ENCODE measurements at regions not wholly inside any gene's neighbourhood (a gene's known extent, or its start where the extent isn't known, plus 50 kb on each side); places are given as distances from the start of the nearest gene placed in this dataset.

DNA sequence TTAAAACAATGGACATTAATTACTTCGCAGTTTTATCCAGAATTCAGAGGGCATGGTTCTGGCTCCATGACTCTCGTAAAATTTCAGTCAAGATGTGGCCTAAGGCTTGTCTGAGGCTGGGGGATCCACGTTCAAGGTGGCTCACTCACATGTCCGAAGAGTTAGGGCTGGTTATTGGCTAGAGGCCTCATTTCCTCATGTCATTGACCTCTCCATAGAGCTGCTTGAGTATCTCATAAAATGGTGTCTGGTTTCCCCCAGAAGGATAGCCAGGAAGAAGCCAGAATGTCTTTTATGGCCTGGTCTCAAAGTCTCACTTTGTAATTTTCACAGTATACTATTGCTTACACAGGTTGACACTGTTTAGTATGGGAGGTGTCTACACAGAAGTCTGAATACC is 67.3 kb upstream of the DCBLD2 start:
- H3K27me3 Mint-ChIP-seq, result no peaks in the 10 kb centered on the region
- H3K36me3 Mint-ChIP-seq (ENCODE audit: low read depth), result no peaks in the 10 kb centered on the region
- Histone ChIP-seq H3K36me3 (ENCODE audit: insufficient read depth, low read length) (no peaks in the 10 kb centered on the region), H3K9me3 (ENCODE audit: control insufficient read depth in 1 of 2, insufficient read depth in 1 of 2, low read length in 2 of 2) (no peaks in the 10 kb centered on the region), H3K27me3 (ENCODE audit: control insufficient read depth in 1 of 2, insufficient read depth in 2 of 2, low read length in 2 of 2) (no peaks in the 10 kb centered on the region), H3K4me3 (ENCODE audit: low read length) (no peak overlapping the region), H3K4me1 (ENCODE audit: insufficient read depth, low read length) (no peaks in the 10 kb centered on the region), H3K27ac (ENCODE audit: low read depth in 1 of 2, low read length in 2 of 2) (no peak overlapping the region)
- DNase-seq (no peak), ATAC-seq (ENCODE audit: poor library complexity) (no peak)
- H3K27ac Mint-ChIP-seq, result no peak overlapping the region
- intact Hi-C loops (cut with DNase I, micrococcal nuclease), result no loop called here
- ChIA-PET CTCF (no interaction called here), POLR2A (no interaction called here)
- no peaks in the 10 kb centered on the region for H3K9me3 Mint-ChIP-seq
- no peaks in the 10 kb centered on the region for H3K4me1 Mint-ChIP-seq (ENCODE audit: low read depth)
- TF ChIP-seq, protein P1, sequence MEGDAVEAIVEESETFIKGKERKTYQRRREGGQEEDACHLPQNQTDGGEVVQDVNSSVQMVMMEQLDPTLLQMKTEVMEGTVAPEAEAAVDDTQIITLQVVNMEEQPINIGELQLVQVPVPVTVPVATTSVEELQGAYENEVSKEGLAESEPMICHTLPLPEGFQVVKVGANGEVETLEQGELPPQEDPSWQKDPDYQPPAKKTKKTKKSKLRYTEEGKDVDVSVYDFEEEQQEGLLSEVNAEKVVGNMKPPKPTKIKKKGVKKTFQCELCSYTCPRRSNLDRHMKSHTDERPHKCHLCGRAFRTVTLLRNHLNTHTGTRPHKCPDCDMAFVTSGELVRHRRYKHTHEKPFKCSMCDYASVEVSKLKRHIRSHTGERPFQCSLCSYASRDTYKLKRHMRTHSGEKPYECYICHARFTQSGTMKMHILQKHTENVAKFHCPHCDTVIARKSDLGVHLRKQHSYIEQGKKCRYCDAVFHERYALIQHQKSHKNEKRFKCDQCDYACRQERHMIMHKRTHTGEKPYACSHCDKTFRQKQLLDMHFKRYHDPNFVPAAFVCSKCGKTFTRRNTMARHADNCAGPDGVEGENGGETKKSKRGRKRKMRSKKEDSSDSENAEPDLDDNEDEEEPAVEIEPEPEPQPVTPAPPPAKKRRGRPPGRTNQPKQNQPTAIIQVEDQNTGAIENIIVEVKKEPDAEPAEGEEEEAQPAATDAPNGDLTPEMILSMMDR (IDR thresholded peaks at IDR 0.05), result no peak
- no peak overlapping the region for H3K4me3 Mint-ChIP-seq

DNA sequence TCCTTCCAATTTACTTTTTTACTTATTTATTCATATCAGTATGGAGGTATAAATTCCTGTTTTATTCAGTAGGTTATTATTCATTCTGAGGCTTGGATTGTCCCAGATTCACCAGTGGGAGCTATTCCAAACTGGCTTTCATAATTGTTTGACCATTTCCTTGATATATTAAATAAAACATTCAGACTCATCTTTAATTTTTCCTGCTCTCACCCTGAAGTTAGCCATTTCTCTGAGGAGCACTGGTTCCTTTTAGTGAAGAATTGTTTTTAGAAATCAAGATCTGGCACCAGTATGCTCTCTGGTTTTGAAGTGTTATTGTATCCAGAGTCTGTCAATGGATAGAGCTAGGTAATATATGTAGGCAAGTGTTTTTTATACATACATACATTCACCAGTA is 66.9 kb upstream of the DCBLD2 start:
- Histone ChIP-seq H3K4me3 (ENCODE audit: low read length) (no peak overlapping the region), H3K36me3 (ENCODE audit: insufficient read depth, low read length) (no peaks in the 10 kb centered on the region), H3K4me1 (ENCODE audit: insufficient read depth, low read length) (no peaks in the 10 kb centered on the region), H3K27me3 (ENCODE audit: control insufficient read depth in 1 of 2, insufficient read depth in 2 of 2, low read length in 2 of 2) (no peaks in the 10 kb centered on the region), H3K27ac (ENCODE audit: low read depth in 1 of 2, low read length in 2 of 2) (no peak overlapping the region), H3K9me3 (ENCODE audit: control insufficient read depth in 1 of 2, insufficient read depth in 1 of 2, low read length in 2 of 2) (no peaks in the 10 kb centered on the region)
- no peaks in the 10 kb centered on the region for H3K4me1 Mint-ChIP-seq (ENCODE audit: low read depth)
- no peak overlapping the region for H3K27ac Mint-ChIP-seq
- H3K36me3 Mint-ChIP-seq (ENCODE audit: low read depth), result no peaks in the 10 kb centered on the region
- no peaks in the 10 kb centered on the region for H3K27me3 Mint-ChIP-seq
- no peaks in the 10 kb centered on the region for H3K9me3 Mint-ChIP-seq
- H3K4me3 Mint-ChIP-seq, result no peak overlapping the region
- ATAC-seq (ENCODE audit: poor library complexity) (no peak), DNase-seq (no peak)
- intact Hi-C loops (cut with DNase I, micrococcal nuclease), result no loop called here
- TF ChIP-seq, protein P1 (IDR thresholded peaks at IDR 0.05), result no peak
- ChIA-PET POLR2A (no interaction called here), CTCF (no interaction called here)

DNA sequence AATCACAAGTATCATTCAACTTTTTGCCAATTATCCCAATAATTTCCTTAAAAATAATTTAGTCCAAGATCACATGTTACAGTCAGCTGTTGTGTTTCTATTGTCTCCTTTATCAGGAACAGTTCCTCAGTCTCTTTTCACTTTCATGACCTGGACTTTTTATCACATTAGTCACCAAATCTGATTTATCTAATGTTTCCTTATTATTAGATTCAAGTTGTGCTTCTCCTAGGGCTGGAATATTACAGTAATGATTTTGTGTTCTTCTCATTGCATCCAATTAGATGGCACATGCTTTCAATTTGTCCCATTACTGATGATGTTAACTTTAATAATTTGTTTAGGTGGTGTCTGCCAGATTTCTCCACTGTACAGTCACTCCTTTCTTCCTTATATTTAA is 66.3 kb upstream of the DCBLD2 start:
- Histone ChIP-seq H3K4me1 (ENCODE audit: insufficient read depth, low read length) (no peaks in the 10 kb centered on the region), H3K27me3 (ENCODE audit: control insufficient read depth in 1 of 2, insufficient read depth in 2 of 2, low read length in 2 of 2) (no peaks in the 10 kb centered on the region), H3K36me3 (ENCODE audit: insufficient read depth, low read length) (no peaks in the 10 kb centered on the region), H3K9me3 (ENCODE audit: control insufficient read depth in 1 of 2, insufficient read depth in 1 of 2, low read length in 2 of 2) (no peaks in the 10 kb centered on the region), H3K4me3 (ENCODE audit: low read length) (no peak overlapping the region), H3K27ac (ENCODE audit: low read depth in 1 of 2, low read length in 2 of 2) (no peak overlapping the region)
- intact Hi-C loops (cut with DNase I, micrococcal nuclease), result no loop called here
- DNase-seq, result no peak
- Mint-ChIP-seq H3K27ac (no peak overlapping the region), H3K4me1 (ENCODE audit: low read depth) (no peaks in the 10 kb centered on the region), H3K27me3 (no peaks in the 10 kb centered on the region), H3K4me3 (no peak overlapping the region), H3K36me3 (ENCODE audit: low read depth) (no peaks in the 10 kb centered on the region), H3K9me3 (no peaks in the 10 kb centered on the region)
- no peak for ATAC-seq (ENCODE audit: poor library complexity)
- TF ChIP-seq, protein P1 (IDR thresholded peaks at IDR 0.05), result no peak
- ChIA-PET POLR2A (no interaction called here), CTCF (no interaction called here)

All from CD4-positive, alpha-beta T cell (primary cell).